ENCODE measurements at regions not wholly inside any gene's neighbourhood (a gene's known extent, or its start where the extent isn't known, plus 50 kb on each side); places are given as distances from the start of the nearest gene placed in this dataset.

GRCh38 chr3:102332205-102332604, 102.6 kb upstream of the ZPLD1 start:
- no peak overlapping the region for H2AFZ ChIP-seq (ENCODE audit: low read length)
- in situ Hi-C loops (cut with HindIII; ENCODE audit: extremely low pct_ligation_motif_present, low pct_unique_long_range_greater_than_20kb) = no loop called here
- H3K4me2 ChIP-seq (ENCODE audit: low read depth, low read length) = no peak overlapping the region
- no peak overlapping the region for H3K9ac ChIP-seq (ENCODE audit: insufficient read depth, low read depth, low read length)
- ChIA-PET CTCF (ENCODE audit: low intra/inter-chr PET ratio, low total read pairs) (no interaction called here), POLR2A (no interaction called here)
- H3K4me1 ChIP-seq (ENCODE audit: insufficient read depth, low read length) = no peaks in the 10 kb centered on the region
- no TSS peak for BruUV-seq (replicated peaks)
- H3K36me3 ChIP-seq (replicated peaks in 1 of 2; ENCODE audit: control insufficient read depth in 1 of 2, insufficient read depth in 2 of 2, low read length in 2 of 2) = no peaks in the 10 kb centered on the region
- no peak for TF ChIP-seq RFXANK (CRISPR knock-in tag; IDR thresholded peaks at IDR 0.05)
- no peak for TF ChIP-seq ZNF577 (CRISPR knock-in tag; IDR thresholded peaks at IDR 0.05; ENCODE audit: borderline replicate concordance, low read depth)
- no peak for TF ChIP-seq ZBTB10 (CRISPR knock-in tag; IDR thresholded peaks at IDR 0.05; ENCODE audit: borderline replicate concordance)
- no peak for TF ChIP-seq SMC3 (IDR thresholded peaks at IDR 0.05; ENCODE audit: low read length)
- no peak for TF ChIP-seq ZNF180 (CRISPR knock-in tag; IDR thresholded peaks at IDR 0.05; ENCODE audit: borderline replicate concordance, low read depth)
- TF ChIP-seq HOXA5 (CRISPR knock-in tag; IDR thresholded peaks at IDR 0.05) = no peak
- no peak for TF ChIP-seq ZNF253 (CRISPR knock-in tag; IDR thresholded peaks at IDR 0.05; ENCODE audit: borderline replicate concordance)
- no peak for TF ChIP-seq THAP7 (CRISPR knock-in tag; IDR thresholded peaks at IDR 0.05)
- TF ChIP-seq ZNF101 (CRISPR knock-in tag; IDR thresholded peaks at IDR 0.05; ENCODE audit: borderline replicate concordance, low read depth) = no peak
- no peak for TF ChIP-seq SIN3A (IDR thresholded peaks at IDR 0.05; ENCODE audit: borderline replicate concordance, low read depth, low read length)
- TF ChIP-seq POLR2A (IDR thresholded peaks at IDR 0.05; ENCODE audit: insufficient read depth in 1 of 2, low read depth in 2 of 2, low read length in 2 of 2) = no peak
- TF ChIP-seq MYC (CRISPR knock-in tag; IDR thresholded peaks at IDR 0.05; ENCODE audit: borderline replicate concordance) = no peak
- no peak for TF ChIP-seq HNRNPLL (IDR thresholded peaks at IDR 0.05; ENCODE audit: low read depth, low read length, poor library complexity, severe bottlenecking)
- no peak for TF ChIP-seq HDAC6 (IDR thresholded peaks at IDR 0.05; ENCODE audit: low read depth, low read length)
- no peak for TF ChIP-seq ETV6 (CRISPR knock-in tag; conservative IDR thresholded peaks at IDR 0.05)
- no peak for TF ChIP-seq ZNF580 (CRISPR knock-in tag; IDR thresholded peaks at IDR 0.05; ENCODE audit: borderline replicate concordance, low read depth)
- TF ChIP-seq TEAD2 (CRISPR knock-in tag; IDR thresholded peaks at IDR 0.05) = no peak
- TF ChIP-seq ARID5B (CRISPR knock-in tag; IDR thresholded peaks at IDR 0.05) = no peak
- TF ChIP-seq ZNF20 (CRISPR knock-in tag; IDR thresholded peaks at IDR 0.05) = no peak
- no peak for TF ChIP-seq NR2F1 (CRISPR knock-in tag; IDR thresholded peaks at IDR 0.05)
- intact Hi-C loops (cut with micrococcal nuclease; ENCODE audit: unreplicated experiment) = no loop called here
- 0% methylated on average over 1 of the region's 1 CpG for WGBS (ENCODE audit: low lambda C conversion rate)
- no peaks in the 10 kb centered on the region for H4K20me1 ChIP-seq (ENCODE audit: insufficient read depth, low read length)
- DNase-seq (ENCODE audit: low spot score) (no peak), ATAC-seq (no peak), FAIRE-seq (no peak)
- H3K79me2 ChIP-seq (ENCODE audit: insufficient read depth, low read length) = no peaks in the 10 kb centered on the region
- H3K4me3 ChIP-seq (replicated peaks in 1 of 3; ENCODE audit: insufficient read depth in 1 of 3, low read depth in 2 of 3, low read length in 3 of 3) = no peak overlapping the region
- no peak overlapping the region for H3K27ac ChIP-seq (ENCODE audit: extremely low read length, insufficient read depth, low read length)
- no peaks in the 10 kb centered on the region for H3K9me3 ChIP-seq (ENCODE audit: low read length)
- H3K27me3 ChIP-seq (ENCODE audit: control insufficient read depth in 1 of 2, insufficient read depth in 2 of 2, low read length in 2 of 2) = no peaks in the 10 kb centered on the region
